Activated CD4-positive, alpha-beta memory T cell treated with anti-CD3 and anti-CD28 coated beads for 36 hours (primary cell): ENCODE measurements at regions not wholly inside any gene's neighbourhood (a gene's known extent, or its start where the extent isn't known, plus 50 kb on each side); places are given as distances from the start of the nearest gene placed in this dataset.

ENCODE experiments used
- CTCF ChIA-PET: fragments of 350-600 bp; sonication (Branson Sonifier 250); formaldehyde crosslinking; loops from one replicate; lab custom pipeline; 2021; ENCODE audit warnings: antibody characterized with exemption, inconsistent platforms; lab: Charles Lee
- POLR2A ChIA-PET: fragments of 350-600 bp; sonication (Branson Sonifier 250); formaldehyde crosslinking; loops from one replicate; lab custom pipeline; 2021; ENCODE audit warnings: antibody characterized with exemption; lab: Charles Lee
- DNase-seq: peaks from one replicate; pipeline ENCODE4 v3.0.0-alpha.2; 2020
- H3K27ac Mint-ChIP-seq: one replicate; pipeline ENCODE4 v1.8.0; 2021; ENCODE audit warnings: mixed read lengths
- H3K27me3 Mint-ChIP-seq: one replicate; pipeline ENCODE4 v1.8.0; 2021; ENCODE audit warnings: mixed read lengths
- H3K36me3 Mint-ChIP-seq: one replicate; pipeline ENCODE4 v1.8.0; 2021; ENCODE audit warnings: mixed read lengths
- H3K4me1 Mint-ChIP-seq: one replicate; pipeline ENCODE4 v1.8.0; 2021; ENCODE audit warnings: low read depth, mixed read lengths
- H3K4me3 Mint-ChIP-seq: one replicate; pipeline ENCODE4 v1.8.0; 2021; ENCODE audit warnings: mild to moderate bottlenecking, mixed read lengths
- H3K9me3 Mint-ChIP-seq: one replicate; pipeline ENCODE4 v1.8.0; 2021; ENCODE audit warnings: mixed read lengths
- intact Hi-C: fragments of 100-400 bp; cut with micrococcal nuclease; formaldehyde crosslinking; loops from one replicate; pipeline ENCODE4 v1.15.1; 2023

DNA sequence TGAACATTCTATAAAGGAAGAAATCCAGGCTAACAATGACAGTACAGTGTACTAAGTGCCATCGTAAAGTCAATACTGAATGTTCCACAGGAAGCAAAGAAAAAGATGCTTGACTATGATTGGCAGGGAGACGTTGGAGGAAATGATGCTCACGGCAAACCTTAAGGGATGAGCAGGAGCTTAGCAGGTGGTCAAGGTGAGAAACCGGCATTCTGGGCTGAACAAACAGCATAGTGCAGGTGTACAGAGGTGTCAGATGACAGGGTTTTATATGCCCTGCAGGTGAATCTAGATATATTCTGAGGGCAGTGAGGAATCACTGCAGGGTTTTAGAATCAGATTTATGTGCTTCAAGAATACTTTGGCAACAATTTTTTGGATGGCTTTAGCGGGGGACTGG is 85.3 kb upstream of the HEPHL1 start:
- H3K4me3 Mint-ChIP-seq = no peak overlapping the region
- no peak overlapping the region for H3K27ac Mint-ChIP-seq
- H3K36me3 Mint-ChIP-seq = no peaks in the 10 kb centered on the region
- H3K27me3 Mint-ChIP-seq = peaks cover 5% of the 10 kb centered on the region
- no peaks in the 10 kb centered on the region for H3K4me1 Mint-ChIP-seq
- ChIA-PET POLR2A (no interaction called here), CTCF (no interaction called here)
- H3K9me3 Mint-ChIP-seq = no peaks in the 10 kb centered on the region
- intact Hi-C loops = no loop called here
- DNase-seq = no peak

DNA sequence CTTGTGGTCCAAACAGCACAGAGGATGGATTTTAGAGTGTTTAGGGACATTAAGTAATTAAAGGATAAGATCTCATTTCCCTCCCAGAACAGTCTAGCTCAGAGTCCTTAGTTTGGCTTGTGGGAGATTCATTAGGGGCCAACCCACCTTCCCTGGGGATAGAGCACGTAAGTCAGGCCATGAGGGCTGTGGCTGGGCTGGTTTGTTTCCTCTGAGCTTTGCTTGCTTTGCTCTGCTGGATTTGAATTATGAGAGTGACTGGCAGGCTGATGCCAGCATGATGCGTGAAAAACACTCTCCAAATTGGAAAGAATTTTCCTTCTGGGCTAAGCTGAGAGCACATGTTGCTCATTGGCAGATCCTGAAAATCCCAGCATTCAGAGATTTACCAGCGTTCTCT is 84.7 kb upstream of the HEPHL1 start:
- intact Hi-C loops = no loop called here
- ChIA-PET POLR2A (no interaction called here), CTCF (no interaction called here)
- no peaks in the 10 kb centered on the region for H3K36me3 Mint-ChIP-seq
- no peak for DNase-seq
- H3K4me1 Mint-ChIP-seq = no peaks in the 10 kb centered on the region
- peaks cover 5% of the 10 kb centered on the region for H3K27me3 Mint-ChIP-seq
- no peaks in the 10 kb centered on the region for H3K9me3 Mint-ChIP-seq
- no peak overlapping the region for H3K4me3 Mint-ChIP-seq
- no peak overlapping the region for H3K27ac Mint-ChIP-seq

DNA sequence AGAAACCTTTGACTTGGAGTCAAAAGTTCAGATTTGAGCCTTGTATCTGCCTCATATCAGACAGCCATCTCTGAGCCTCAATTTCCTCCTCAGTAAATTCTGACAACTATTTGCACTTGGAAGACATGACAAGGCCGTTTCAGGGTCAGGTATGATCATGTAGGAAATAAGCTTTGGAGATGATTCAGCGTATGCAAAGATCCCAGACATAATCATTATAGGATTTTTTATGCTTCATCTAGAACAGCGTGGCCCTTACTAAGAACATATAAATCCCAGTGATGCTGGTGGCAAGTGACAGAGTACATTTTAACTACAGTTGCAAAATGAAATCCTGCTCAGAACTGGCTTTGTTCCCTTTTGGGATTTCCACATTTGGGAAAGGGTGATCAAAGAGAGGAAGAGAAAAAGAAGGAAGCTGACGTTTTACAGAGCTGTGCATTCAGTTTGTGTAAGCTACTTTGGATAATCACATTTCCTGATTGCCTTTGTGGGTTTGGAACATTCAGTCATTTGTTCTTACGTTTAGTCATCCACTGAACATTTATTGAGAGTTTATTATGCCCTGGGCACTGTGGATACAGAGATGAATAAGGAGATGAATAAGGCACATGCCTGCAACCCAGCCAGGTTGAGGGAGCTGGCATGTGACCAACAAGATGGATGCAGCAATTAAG is 81.9 kb upstream of the HEPHL1 start:
- no peaks in the 10 kb centered on the region for H3K36me3 Mint-ChIP-seq
- peaks cover 2% of the 10 kb centered on the region for H3K27me3 Mint-ChIP-seq
- CTCF ChIA-PET = no interaction called here
- POLR2A ChIA-PET = no interaction called here
- no peak overlapping the region for H3K27ac Mint-ChIP-seq
- H3K4me1 Mint-ChIP-seq = no peaks in the 10 kb centered on the region
- H3K9me3 Mint-ChIP-seq = no peaks in the 10 kb centered on the region
- intact Hi-C loops = no loop called here
- H3K4me3 Mint-ChIP-seq = no peak overlapping the region
- DNase-seq = no peak

DNA sequence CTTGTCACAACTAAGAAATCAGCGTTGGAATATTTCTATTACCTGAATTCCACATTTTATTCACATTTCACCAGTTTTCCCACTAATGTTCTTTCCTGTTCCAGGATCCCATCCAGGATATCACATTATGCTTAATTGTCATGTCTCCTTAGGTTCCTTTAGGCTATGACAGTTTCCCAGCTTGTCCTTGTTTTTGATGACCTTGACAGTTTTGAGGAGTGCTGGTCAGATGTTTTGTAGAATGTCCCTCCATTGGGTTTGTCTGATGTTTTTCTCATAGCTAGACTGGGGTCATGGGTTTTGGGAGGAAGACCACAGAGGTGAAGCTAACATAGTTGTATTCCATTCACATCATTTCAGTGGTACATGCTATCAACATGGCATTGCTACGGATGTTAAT is 80.8 kb upstream of the HEPHL1 start:
- Mint-ChIP-seq H3K4me3 (no peak overlapping the region), H3K27me3 (peaks cover under 1% of the 10 kb centered on the region), H3K4me1 (no peaks in the 10 kb centered on the region), H3K36me3 (no peaks in the 10 kb centered on the region), H3K27ac (no peak overlapping the region), H3K9me3 (no peaks in the 10 kb centered on the region)
- no peak for DNase-seq
- intact Hi-C loops = no loop called here
- ChIA-PET CTCF (no interaction called here), POLR2A (no interaction called here)

DNA sequence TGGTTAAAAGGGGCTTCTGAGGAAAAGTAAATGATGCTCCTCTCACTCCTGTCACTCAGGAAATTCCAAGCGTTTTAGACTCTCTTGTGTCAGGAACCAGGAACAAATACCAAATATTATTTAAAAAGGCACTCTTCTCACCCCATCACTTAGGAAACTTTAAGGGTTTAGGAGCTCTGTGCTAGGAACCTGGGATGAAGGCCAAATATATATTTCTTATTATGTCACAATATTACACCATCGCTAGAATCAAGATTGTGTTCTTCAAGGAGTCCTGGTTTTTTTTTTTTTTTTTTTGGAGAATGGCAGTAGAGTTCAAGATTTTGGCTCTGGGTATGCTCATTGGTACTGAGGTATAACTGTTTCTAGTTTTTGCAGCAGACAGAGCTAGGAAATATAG is 79.0 kb upstream of the HEPHL1 start:
- DNase-seq = no peak
- no peaks in the 10 kb centered on the region for H3K4me1 Mint-ChIP-seq
- no peak overlapping the region for H3K4me3 Mint-ChIP-seq
- H3K36me3 Mint-ChIP-seq = no peaks in the 10 kb centered on the region
- CTCF ChIA-PET = no interaction called here
- no peaks in the 10 kb centered on the region for H3K9me3 Mint-ChIP-seq
- H3K27me3 Mint-ChIP-seq = no peaks in the 10 kb centered on the region
- POLR2A ChIA-PET = no interaction called here
- no peak overlapping the region for H3K27ac Mint-ChIP-seq
- intact Hi-C loops = no loop called here

DNA sequence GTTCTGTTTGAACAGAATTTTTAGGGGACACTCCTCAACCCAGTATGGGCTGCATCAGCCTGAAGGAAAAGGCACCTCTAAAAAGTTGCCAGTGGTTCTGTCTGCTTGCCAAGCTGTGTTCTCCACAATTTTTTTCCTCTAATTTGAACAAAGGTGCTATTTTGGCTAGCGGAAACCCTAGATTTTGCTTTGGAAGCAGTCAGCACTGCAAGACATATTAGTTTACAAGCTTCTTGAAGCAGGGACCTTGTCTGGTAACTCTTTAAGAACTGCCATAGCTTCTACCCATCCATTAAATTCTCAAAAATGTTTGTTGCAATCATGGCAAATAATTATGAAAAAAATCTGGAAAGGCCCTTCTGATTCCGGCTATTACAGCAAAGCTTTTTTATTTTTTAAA is 75.6 kb upstream of the HEPHL1 start:
- POLR2A ChIA-PET = no interaction called here
- no peaks in the 10 kb centered on the region for H3K27me3 Mint-ChIP-seq

DNA sequence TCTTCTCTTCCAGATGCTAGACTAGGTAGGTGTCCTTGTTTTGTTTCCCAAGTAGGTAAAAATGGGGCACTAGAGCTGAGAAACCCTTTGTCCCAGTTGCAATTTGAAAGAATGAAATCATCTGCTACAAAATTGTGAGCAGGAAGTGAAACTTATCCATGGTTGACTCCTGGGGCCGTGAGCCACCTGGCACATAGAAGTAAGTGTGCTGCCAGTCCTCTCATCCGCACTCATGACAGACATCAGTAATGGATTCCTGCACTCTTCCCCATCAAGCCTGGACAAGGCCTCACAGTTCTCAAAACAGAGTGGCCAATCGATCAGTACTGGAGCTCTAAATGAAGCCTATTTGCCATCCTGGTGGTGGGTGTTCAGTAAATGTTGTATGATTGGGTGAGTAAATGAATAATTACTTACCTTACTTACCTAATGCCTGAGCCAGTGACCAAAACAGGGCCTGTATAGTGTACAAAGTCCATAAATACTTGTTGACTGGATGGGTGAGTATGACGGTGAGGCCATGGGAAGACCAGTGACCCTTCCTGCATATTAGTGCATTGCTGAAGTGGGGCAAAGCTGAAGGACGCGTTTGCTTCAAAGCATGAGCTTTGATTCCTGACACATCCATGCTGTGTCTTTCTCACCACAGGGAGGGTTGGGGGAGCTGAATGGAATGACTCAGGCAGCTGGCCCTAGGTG is 68.9 kb upstream of the HEPHL1 start:
- DNase-seq = no peak
- H3K27me3 Mint-ChIP-seq = peaks cover 1% of the 10 kb centered on the region
- intact Hi-C loops = no loop called here

More for the DNA sequence above, 75.6 kb upstream of the HEPHL1 start:
- intact Hi-C loops = no loop called here
- CTCF ChIA-PET = no interaction called here
- no peak for DNase-seq
- no peak overlapping the region for H3K27ac Mint-ChIP-seq
- H3K4me1 Mint-ChIP-seq = no peaks in the 10 kb centered on the region
- H3K9me3 Mint-ChIP-seq = no peaks in the 10 kb centered on the region
- H3K36me3 Mint-ChIP-seq = no peaks in the 10 kb centered on the region
- H3K4me3 Mint-ChIP-seq = no peak overlapping the region

DNA sequence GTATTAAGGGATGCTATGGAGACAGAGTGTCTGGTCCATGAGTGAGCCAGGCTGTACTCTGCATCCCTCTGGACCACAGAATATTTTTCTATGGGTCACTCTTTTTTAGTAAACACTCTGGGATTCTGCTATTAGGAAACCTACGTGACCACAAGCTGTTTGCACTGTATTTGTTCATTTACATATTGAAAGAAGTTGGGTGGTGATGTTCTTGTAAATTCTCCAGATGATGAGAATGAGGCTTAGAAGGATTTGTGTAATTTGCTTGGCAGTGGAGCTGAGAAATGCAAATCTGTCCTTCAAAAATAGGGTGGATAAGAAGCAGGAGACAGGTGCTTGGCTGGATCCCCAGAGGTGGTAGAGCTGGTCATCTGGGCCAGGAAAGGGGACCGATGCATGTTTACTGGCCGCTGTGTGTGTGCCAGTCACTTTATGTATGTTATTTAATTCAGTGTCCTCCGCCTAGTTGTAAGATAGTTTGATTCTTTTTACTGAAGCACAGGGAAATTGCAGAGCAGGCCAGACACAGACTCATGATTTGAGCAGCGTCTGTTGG is 63.7 kb upstream of the HEPHL1 start:
- no peaks in the 10 kb centered on the region for H3K36me3 Mint-ChIP-seq
- H3K4me3 Mint-ChIP-seq = no peak overlapping the region
- CTCF ChIA-PET = no interaction called here
- H3K27me3 Mint-ChIP-seq = peaks cover 1% of the 10 kb centered on the region
- intact Hi-C loops = no loop called here
- H3K9me3 Mint-ChIP-seq = no peaks in the 10 kb centered on the region
- H3K4me1 Mint-ChIP-seq = no peaks in the 10 kb centered on the region
- H3K27ac Mint-ChIP-seq = no peak overlapping the region
- DNase-seq = no peak
- POLR2A ChIA-PET = no interaction called here

More for the DNA sequence above, 68.9 kb upstream of the HEPHL1 start:
- Mint-ChIP-seq H3K4me3 (no peak overlapping the region), H3K36me3 (no peaks in the 10 kb centered on the region), H3K9me3 (no peaks in the 10 kb centered on the region), H3K4me1 (no peaks in the 10 kb centered on the region), H3K27ac (no peak overlapping the region)
- ChIA-PET CTCF (no interaction called here), POLR2A (no interaction called here)

DNA sequence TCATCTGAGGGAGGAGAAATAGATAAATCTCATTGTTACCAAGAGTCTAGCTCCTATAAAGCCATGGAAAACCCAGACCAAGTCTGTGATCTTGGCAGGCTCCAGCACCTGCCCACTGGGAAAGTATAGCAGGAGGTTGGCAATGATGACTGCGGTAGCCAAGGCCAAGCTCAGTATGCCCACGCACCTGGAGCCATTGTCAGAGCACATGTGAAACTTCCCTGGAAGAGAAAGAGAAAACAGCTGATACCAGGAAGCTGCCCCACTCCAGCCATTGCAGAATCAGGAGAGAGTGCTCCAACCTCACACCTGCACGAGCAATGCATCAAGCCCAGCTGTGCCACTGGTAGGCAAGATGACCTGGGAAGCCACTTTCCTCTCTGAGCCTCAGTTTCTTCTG is 62.2 kb upstream of the HEPHL1 start:
- H3K9me3 Mint-ChIP-seq = no peaks in the 10 kb centered on the region
- H3K4me1 Mint-ChIP-seq = no peaks in the 10 kb centered on the region
- no peak overlapping the region for H3K27ac Mint-ChIP-seq
- no peak for DNase-seq
- ChIA-PET POLR2A (no interaction called here), CTCF (no interaction called here)
- no peaks in the 10 kb centered on the region for H3K36me3 Mint-ChIP-seq
- intact Hi-C loops = no loop called here
- H3K27me3 Mint-ChIP-seq = no peaks in the 10 kb centered on the region
- no peak overlapping the region for H3K4me3 Mint-ChIP-seq

DNA sequence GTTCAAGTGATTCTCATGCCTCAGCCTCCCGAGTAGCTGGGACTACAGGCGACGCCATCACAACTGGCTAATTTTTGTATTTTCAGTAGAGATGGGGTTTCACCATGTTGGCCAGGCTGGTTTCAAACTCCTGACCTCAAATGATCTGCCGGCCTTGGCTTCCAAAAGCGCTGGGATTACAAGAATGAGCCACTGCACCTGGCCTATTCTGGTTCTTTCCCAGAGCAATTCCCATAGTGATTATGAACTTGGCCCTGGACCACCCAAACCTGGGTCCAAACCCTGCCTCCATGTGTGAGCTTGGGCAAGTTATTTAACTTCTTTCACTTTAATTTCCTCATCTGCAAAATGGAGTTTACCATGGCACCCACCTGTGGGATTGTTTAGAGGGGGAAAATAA is 61.5 kb upstream of the HEPHL1 start:
- H3K4me3 Mint-ChIP-seq = no peak overlapping the region
- no peaks in the 10 kb centered on the region for H3K9me3 Mint-ChIP-seq
- H3K27me3 Mint-ChIP-seq = no peaks in the 10 kb centered on the region
- no peaks in the 10 kb centered on the region for H3K4me1 Mint-ChIP-seq
- ChIA-PET POLR2A (no interaction called here), CTCF (no interaction called here)
- no peak overlapping the region for H3K27ac Mint-ChIP-seq
- DNase-seq = no peak
- intact Hi-C loops = no loop called here
- H3K36me3 Mint-ChIP-seq = no peaks in the 10 kb centered on the region

DNA sequence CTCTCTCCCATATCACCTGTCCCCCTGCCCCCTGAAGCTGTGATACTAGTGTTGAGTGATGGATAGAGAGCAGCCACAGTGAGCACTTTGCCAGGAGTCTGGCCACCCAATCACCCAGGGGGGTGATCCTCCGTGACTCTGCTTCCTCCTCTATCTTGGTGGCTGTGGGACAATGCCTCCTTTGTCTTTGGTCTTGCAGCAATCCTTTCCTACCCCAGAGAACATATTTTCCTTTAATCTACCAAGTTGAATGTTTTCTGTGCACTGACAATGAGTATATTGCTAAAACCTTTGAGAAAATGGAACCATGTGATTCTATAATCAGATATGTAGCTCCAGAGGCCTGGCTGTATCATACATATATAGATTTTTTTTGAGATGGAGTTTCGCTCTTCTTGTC is 58.1 kb upstream of the HEPHL1 start:
- no peak overlapping the region for H3K4me3 Mint-ChIP-seq
- POLR2A ChIA-PET = no interaction called here

DNA sequence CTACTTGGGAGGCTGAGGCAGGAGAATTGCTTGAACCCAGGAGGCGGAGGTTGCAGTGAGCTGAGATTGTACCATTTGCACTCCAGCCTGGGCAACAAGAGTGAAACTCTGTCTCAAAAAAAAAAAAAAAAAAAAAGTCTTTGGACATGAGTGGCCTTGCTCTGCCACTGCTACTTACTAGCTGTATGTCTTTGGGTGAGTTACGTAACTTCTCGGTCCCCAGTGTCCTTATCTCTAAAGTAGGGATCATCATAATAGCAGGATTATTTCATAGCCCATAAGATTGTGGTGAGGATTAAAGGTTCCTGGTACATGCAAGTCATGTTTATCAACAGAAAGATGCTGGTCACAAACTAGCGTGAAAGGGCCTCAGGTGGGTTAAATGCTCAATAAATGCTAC is 53.9 kb upstream of the HEPHL1 start:
- Mint-ChIP-seq H3K27me3 (no peaks in the 10 kb centered on the region), H3K9me3 (no peaks in the 10 kb centered on the region), H3K4me1 (no peaks in the 10 kb centered on the region), H3K4me3 (no peak overlapping the region), H3K36me3 (no peaks in the 10 kb centered on the region), H3K27ac (no peak overlapping the region)
- ChIA-PET POLR2A (no interaction called here), CTCF (no interaction called here)
- DNase-seq = no peak
- intact Hi-C loops = no loop called here

More for the DNA sequence above, 58.1 kb upstream of the HEPHL1 start:
- Mint-ChIP-seq H3K27me3 (no peaks in the 10 kb centered on the region), H3K9me3 (no peaks in the 10 kb centered on the region), H3K36me3 (no peaks in the 10 kb centered on the region), H3K27ac (no peak overlapping the region), H3K4me1 (no peaks in the 10 kb centered on the region)
- intact Hi-C loops = no loop called here
- DNase-seq = no peak
- CTCF ChIA-PET = no interaction called here

DNA sequence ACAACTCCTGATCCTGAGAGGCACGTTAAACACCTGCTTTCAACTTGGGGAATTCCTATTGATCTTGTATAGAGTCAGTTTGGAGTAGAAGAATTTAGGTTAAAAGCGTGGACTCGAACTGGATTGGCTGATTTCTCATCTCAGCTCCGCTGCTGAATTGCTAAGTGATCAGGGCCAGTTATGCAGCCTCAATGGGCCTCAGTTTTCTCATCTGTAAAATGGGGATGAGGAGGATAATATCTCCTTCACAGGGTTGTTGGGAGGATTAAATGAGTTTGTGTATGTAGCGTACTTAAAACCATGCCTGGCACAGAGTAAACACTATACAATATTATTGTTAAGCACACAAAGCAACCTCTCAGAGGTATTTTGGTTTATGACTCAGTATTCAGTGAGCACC is 53.2 kb upstream of the HEPHL1 start:
- no peak for DNase-seq
- Mint-ChIP-seq H3K4me3 (no peak overlapping the region), H3K27me3 (no peaks in the 10 kb centered on the region), H3K27ac (no peak overlapping the region), H3K9me3 (no peaks in the 10 kb centered on the region), H3K36me3 (no peaks in the 10 kb centered on the region), H3K4me1 (no peaks in the 10 kb centered on the region)
- ChIA-PET CTCF (no interaction called here), POLR2A (no interaction called here)
- intact Hi-C loops = no loop called here
